Mesodermal cell (in vitro differentiated cells): ENCODE measurements at regions not wholly inside any gene's neighbourhood (a gene's known extent, or its start where the extent isn't known, plus 50 kb on each side); places are given as distances from the start of the nearest gene placed in this dataset.

Experiments used
- H3K27ac ChIP-seq: 2 replicates; pipeline ENCODE4 v1.7.0; 2013; ENCODE audit warnings: mild to moderate bottlenecking, low read depth, low read length, moderate library complexity; ENCODE audit not compliant: severe bottlenecking
- H3K36me3 ChIP-seq: 2 replicates; pipeline ENCODE4 v1.7.1; 2013; ENCODE audit warnings: mild to moderate bottlenecking, low read length, moderate library complexity; ENCODE audit not compliant: control insufficient read depth, insufficient read depth
- H3K4me1 ChIP-seq: one replicate; pipeline ENCODE4 v1.7.1; 2013; ENCODE audit warnings: mild to moderate bottlenecking, low read length; ENCODE audit not compliant: insufficient read depth, control insufficient read depth, poor library complexity, severe bottlenecking
- H3K4me3 ChIP-seq: 2 replicates; pipeline ENCODE4 v1.7.0; 2013; ENCODE audit warnings: low read length, control low read depth, mild to moderate bottlenecking; ENCODE audit not compliant: insufficient read depth, poor library complexity, severe bottlenecking; ENCODE audit errors: extremely low read depth
- H3K9me3 ChIP-seq: 2 replicates; pipeline ENCODE4 v1.7.1; 2013; ENCODE audit warnings: mild to moderate bottlenecking, low read length, moderate library complexity; ENCODE audit not compliant: control insufficient read depth
- WGBS, 2 experiments: methylation state at CpG; one replicate each; pipeline ENCODE4 v1.1.5; 2013; ENCODE audit warnings: missing lambda C conversion rate in 2 of 2; ENCODE audit not compliant: insufficient coverage in 2 of 2; 5-methylcytosine and 5-hydroxymethylcytosine counted together

DNA sequence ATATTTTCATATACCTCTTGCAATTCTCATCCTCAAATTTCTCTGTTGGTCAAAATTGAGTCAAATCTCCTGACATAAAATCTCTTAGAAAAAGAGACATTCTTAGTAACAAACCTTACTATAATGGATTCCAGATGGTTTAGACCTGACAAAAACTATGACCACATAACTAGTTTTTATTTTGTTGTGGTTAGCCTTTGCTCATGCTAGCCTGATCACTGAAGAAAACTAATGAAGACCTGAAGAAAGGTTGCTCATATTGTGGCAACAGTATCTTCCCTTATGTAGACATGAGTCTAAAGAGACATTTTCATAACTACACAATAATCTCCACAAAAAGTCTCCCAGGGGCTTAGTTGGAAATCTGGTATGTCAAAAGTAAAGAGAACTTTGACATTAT lies 274.1 kb upstream of the TMEM161B start:
- Histone ChIP-seq H3K27ac (no peak overlapping the region), H3K36me3 (no peaks in the 10 kb centered on the region), H3K9me3 (no peaks in the 10 kb centered on the region), H3K4me1 (no peaks in the 10 kb centered on the region), H3K4me3 (no peak overlapping the region)

DNA sequence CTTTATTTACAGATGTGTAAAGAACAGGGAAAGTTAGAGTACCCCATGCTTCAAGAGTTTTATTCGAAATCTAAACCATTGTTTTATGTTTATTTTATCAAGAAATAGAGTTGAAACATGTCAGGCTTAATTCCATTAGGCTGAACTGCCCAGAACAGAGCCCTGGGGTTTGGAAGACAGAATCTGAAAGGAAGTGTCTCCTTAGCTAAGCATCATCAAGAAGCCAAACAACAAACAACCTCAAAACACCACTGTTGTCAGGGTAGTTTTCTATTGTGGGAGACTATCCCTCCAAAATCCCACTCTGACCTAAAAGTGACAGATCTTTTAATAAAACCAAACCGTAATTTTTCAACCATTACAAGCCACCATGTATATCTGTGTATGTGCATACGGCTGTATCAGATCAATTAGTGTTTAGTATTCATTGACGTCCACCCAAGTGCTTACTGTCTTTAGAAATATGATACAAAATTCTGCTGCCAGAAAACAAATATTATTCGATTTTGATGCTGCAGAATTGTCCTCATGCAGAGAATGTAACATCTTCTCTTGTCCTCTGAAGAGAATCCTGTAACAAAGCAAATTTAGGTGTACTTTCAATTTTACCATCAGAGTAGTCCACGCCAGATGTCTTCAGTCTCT lies 271.9 kb upstream of the TMEM161B start:
- no peak overlapping the region for H3K4me3 ChIP-seq
- H3K36me3 ChIP-seq, result no peaks in the 10 kb centered on the region
- no peaks in the 10 kb centered on the region for H3K4me1 ChIP-seq
- H3K9me3 ChIP-seq, result no peaks in the 10 kb centered on the region
- no peak overlapping the region for H3K27ac ChIP-seq
- 78 to 87% methylated on average over 3 of the region's 6 CpGs for WGBS, 2 experiments

DNA sequence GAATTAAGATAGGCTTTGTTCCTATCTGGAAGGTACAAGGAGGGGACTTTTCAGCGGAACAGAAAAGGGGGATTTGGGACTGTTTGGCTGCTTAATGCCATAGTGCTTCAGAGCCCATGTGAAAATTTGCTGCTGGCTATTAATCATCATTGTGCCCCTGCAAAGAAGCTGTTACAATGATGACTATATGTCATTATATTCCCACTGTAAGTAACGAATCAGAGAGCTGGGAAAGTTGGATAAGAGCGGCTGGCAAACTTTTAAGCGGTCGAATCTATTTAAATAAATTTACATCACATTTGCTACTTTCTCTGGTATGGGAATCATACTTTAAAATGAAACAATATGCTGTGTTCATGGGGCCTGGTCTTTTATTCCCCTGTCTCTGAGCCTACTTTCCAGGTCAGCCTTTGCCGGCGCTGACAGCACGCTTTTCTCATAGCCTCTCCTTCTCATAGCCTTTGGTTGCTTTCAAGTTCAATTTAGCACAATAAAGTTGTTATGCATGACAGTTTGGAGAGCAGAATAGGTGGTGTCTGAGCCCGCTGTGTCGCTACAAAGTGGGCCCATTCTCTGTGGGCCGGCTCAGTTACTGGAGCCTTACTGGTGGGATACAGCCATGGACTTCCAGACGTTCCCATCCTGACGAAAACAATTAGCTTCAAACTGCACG lies 271.2 kb upstream of the TMEM161B start:
- no peaks in the 10 kb centered on the region for H3K36me3 ChIP-seq
- no peak overlapping the region for H3K27ac ChIP-seq
- H3K4me3 ChIP-seq, result no peak overlapping the region
- H3K9me3 ChIP-seq, result no peaks in the 10 kb centered on the region
- 87 to 94% methylated on average over 7 to 9 of the region's 14 CpGs for WGBS, 2 experiments
- H3K4me1 ChIP-seq, result no peaks in the 10 kb centered on the region

DNA sequence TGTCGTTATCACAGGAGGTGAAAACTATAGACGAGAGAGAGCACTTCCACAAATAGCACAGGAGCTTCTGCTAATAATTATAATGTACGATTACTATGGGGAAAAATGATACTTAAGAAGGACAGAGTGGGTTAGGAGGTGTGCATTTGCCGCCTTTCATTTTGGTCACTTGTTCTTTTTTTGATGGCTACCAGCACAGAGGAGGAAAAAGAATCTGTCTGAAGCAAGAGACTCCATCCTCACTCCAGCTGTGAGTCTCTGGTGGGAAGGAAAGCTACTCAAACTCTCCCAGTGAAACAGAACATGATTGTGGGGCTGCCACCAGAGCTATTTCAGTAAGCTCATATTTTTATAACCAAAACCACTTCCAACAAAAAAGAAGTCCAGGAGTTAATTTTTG lies 270.4 kb upstream of the TMEM161B start:
- Histone ChIP-seq H3K36me3 (no peaks in the 10 kb centered on the region), H3K27ac (no peak overlapping the region), H3K4me3 (no peak overlapping the region), H3K4me1 (no peaks in the 10 kb centered on the region), H3K9me3 (no peaks in the 10 kb centered on the region)
- WGBS, 2 experiments, result 84 to 94% methylated on average over 2 to 3 of the region's 4 CpGs

DNA sequence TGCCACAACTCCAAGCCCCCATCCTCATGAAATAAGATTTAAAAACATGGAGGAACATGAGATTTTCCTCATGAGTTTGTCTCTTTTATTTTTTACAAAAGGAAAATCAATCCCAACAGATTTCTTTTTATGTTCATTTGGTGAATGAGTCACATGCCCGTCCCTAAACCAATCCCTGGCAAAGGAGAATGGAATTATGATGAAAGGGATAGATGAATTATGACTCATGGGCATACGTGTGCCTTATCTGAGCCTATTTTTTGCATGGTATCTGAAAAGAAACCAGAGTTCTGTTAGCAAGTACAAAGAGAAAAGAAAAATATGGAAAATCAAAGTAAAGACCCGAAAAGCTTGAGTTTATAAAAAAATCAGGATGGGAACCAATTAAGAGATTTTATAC lies 267.5 kb upstream of the TMEM161B start:
- H3K4me1 ChIP-seq, result no peaks in the 10 kb centered on the region
- H3K9me3 ChIP-seq, result no peaks in the 10 kb centered on the region
- H3K27ac ChIP-seq, result no peak overlapping the region
- no peak overlapping the region for H3K4me3 ChIP-seq
- WGBS, 2 experiments, result 79 to 100% methylated on average over 1 to 2 of the region's 3 CpGs
- no peaks in the 10 kb centered on the region for H3K36me3 ChIP-seq

DNA sequence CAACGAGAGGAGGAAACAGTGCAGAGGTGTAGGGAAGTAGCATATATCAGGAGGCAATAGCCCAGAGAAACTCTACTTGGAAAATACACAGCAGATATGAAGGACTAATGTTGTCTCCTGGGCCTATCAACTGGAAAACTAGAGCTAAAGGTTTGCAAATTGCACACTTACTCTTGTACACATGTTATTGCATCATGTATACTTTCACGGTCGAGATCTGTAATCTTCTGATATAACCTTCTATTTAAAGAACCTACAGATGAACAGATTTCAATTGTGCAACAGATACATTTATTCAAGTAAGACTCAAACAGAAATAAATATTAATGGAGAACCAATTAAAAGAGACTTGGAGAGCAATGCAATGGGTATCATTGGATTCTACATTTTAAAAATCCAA lies 256.3 kb upstream of the TMEM161B start:
- Histone ChIP-seq H3K36me3 (no peaks in the 10 kb centered on the region), H3K4me3 (no peak overlapping the region), H3K27ac (no peak overlapping the region), H3K4me1 (no peaks in the 10 kb centered on the region), H3K9me3 (no peaks in the 10 kb centered on the region)
- 75 to 100% methylated on average over 1 of the region's 3 CpGs for WGBS, 2 experiments

DNA sequence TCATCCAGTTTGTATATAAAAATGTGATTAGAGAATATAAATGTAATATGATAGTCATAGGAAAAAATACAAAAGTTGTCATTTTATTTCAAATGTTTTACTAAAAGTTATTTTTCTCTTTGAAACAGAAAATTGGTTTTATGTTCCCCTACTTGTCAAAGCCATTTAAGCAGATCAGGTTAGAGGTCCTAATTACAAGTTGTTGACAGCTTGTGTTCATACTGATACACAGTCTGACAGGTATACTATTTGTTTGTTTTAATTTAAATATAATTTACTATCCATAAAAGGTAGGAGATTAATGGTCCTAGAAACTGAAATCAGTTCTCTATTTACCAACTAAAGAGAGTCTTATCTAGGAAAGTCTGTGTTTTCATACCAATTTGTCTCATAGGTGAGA lies 250.4 kb upstream of the TMEM161B start:
- H3K9me3 ChIP-seq, result no peaks in the 10 kb centered on the region
- H3K36me3 ChIP-seq, result no peaks in the 10 kb centered on the region
- no peak overlapping the region for H3K27ac ChIP-seq
- H3K4me3 ChIP-seq, result no peak overlapping the region
- no peaks in the 10 kb centered on the region for H3K4me1 ChIP-seq

DNA sequence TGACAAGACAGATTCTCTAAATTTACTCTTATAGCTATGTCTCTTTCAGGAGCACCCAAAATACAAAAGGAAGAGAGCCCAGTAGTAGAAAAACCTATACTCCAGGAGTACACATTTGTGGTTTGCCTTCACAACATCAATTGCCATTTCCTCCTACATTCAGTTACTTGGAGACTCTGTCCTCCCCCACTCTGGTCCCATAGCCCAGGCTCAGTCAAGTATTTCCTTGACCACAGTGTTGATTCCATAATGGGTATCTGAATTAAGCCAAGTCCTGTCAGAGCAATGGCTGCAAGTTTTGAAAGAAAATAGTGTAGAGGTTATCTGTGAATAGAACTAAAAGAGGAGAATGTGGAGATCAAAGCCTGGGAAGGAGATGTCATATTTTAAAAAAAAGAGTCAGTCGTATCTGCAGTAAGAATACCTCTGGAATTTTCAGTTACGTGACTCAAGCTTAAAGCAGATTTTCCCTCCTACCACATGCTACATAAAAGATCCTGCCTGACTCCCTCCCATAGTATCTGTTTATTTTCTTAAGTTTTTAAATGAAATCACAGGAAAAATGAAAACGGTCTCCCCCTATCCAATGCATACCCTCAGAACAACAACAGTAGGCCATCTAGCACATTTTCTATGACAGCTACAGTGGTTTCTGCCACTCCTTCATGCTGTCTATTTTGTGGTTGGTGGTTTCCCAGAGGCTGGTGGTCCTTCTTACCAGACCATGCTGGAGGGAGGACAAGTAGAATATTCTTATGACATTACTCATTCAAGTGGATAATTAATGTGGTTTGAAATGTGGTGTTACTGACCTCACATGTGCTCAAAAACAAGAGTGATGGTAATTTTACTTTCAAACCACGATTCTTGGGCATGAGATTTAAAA lies 249.7 kb upstream of the TMEM161B start:
- H3K36me3 ChIP-seq, result no peaks in the 10 kb centered on the region
- no peaks in the 10 kb centered on the region for H3K9me3 ChIP-seq
- no peaks in the 10 kb centered on the region for H3K4me1 ChIP-seq
- WGBS, 2 experiments, result 100% methylated on average over 1 of the region's 4 CpGs; no CpG with 5 or more reads in 1 of the 2 experiments
- no peak overlapping the region for H3K4me3 ChIP-seq
- H3K27ac ChIP-seq, result no peak overlapping the region

DNA sequence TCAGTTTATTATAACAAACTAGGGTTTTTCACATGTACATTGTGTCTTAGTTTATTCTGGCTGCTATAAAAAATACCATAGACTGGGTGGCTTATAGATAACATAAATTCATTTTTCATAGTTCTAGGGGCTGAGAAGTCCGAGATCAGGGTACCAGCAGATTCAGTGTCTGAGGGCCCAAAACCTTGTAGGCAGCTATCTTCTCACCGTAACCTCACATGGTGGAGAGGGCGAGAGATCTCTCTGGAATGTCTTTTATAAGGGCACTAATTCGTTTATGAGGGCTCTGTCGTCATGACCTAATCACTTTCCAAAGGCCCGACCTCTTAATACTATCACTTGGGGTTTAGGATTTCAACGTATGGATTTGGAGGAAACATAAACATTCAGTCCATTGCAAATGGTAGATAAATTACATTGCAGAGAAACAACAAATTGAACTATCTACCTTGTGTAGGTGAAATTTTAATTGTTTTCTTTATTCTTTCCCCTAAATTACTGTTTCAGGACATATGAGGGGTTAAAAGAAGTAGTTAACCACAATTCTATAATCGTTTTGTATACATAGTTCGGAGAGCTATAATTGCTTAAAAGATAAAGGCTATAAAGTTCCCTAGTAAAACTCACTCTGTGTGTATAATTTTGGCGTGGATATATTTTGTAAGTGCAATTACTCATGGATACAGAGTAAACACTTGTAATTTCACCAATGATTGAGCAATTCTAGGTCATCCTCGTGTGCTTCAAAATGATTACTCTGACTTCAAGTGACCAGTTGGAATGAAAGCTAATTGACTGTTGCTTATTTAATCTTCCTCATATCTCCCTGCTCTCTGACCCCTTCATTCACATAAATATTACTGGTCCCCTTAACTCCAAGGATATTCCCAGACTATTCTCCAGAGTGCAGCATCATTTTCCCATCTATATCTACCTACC lies 247.5 kb upstream of the TMEM161B start:
- WGBS, 2 experiments, result 67 to 100% methylated on average over 1 to 2 of the region's 11 CpGs
- Histone ChIP-seq H3K36me3 (no peaks in the 10 kb centered on the region), H3K9me3 (no peaks in the 10 kb centered on the region), H3K4me3 (no peak overlapping the region), H3K4me1 (no peaks in the 10 kb centered on the region), H3K27ac (no peak overlapping the region)

DNA sequence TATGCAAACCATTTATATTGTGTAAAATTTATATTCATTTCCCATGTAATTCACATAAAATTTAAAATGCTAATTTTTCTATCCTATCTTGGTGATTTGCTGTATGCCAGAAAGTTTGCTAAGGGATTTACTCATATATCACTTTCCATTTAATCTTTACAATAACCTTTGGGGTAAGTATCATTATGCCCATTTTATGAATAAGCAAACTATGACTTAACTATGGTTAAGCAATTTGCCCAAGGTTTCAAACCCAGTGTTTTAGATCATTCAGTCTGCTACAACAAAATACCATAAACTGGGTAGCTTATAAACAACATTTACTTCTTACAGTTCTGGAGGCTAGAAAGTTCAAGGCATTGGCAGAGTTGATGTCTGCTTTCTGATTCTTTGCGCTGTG lies 246.4 kb upstream of the TMEM161B start:
- Histone ChIP-seq H3K4me1 (no peaks in the 10 kb centered on the region), H3K4me3 (no peak overlapping the region), H3K9me3 (no peaks in the 10 kb centered on the region), H3K36me3 (no peaks in the 10 kb centered on the region), H3K27ac (no peak overlapping the region)
- no CpG with 5 or more reads among the region's 1 CpG for WGBS, 2 experiments
